Brain microvascular endothelial cell (primary cell): ENCODE measurements at regions not wholly inside any gene's neighbourhood (a gene's known extent, or its start where the extent isn't known, plus 50 kb on each side); places are given as distances from the start of the nearest gene placed in this dataset.

ENCODE experiments used
- DNase-seq: peaks from one replicate; pipeline ENCODE4 v3.0.0-alpha.2; 2020
- H3K27ac ChIP-seq: fragments of 250-450 bp; sonication (Bioruptor Pico); 2 replicates; pipeline ENCODE4 v1.5.1; 2020; ENCODE audit warnings: mild to moderate bottlenecking, moderate library complexity
- H3K27me3 ChIP-seq: fragments of 250-450 bp; sonication (Bioruptor Pico); replicated peaks from 2 replicates; pipeline ENCODE4 v1.5.1; 2020; ENCODE audit warnings: mild to moderate bottlenecking
- H3K36me3 ChIP-seq: fragments of 250-450 bp; sonication (Bioruptor Pico); replicated peaks from 2 replicates; pipeline ENCODE4 v1.5.1; 2020; ENCODE audit warnings: mild to moderate bottlenecking
- H3K4me3 ChIP-seq: 2 replicates; pipeline ENCODE4 v1.5.1; 2011; ENCODE audit warnings: low read depth, mild to moderate bottlenecking, control low read depth, low read length, moderate library complexity
- CTCF ChIP-seq: IDR thresholded peaks from 2 replicates; pipeline ENCODE4 v1.5.1; 2011; ENCODE audit warnings: low read depth, mild to moderate bottlenecking, moderate library complexity, low read length, control low read depth, inconsistent platforms; ENCODE audit errors: missing control alignments
- in situ Hi-C: cut with HindIII; loops from 2 replicates; pipeline ENCODE4 v1.10.0; 2017; ENCODE audit warnings: low sequenced_read_pairs, low pct_ligation_motif_present

- no peak for DNase-seq
- TF ChIP-seq CTCF = no peak
- Histone ChIP-seq H3K4me3 (no peak overlapping the region), H3K27me3 (peaks cover 54% of the 10 kb centered on the region), H3K36me3 (no peaks in the 10 kb centered on the region), H3K27ac (no peak overlapping the region)
- in situ Hi-C loops = no loop called here
Measured at GRCh38 chr7:1293950-1294411, 61.3 kb downstream of the UNCX start.

- in situ Hi-C loops = no loop called here
- Histone ChIP-seq H3K27me3 (peaks cover 40% of the 10 kb centered on the region), H3K27ac (no peak overlapping the region), H3K4me3 (no peak overlapping the region), H3K36me3 (no peaks in the 10 kb centered on the region)
- TF ChIP-seq CTCF = no peak
- DNase-seq = no peak
Measured at GRCh38 chr7:1295776-1296355, 63.2 kb downstream of the UNCX start.

DNA sequence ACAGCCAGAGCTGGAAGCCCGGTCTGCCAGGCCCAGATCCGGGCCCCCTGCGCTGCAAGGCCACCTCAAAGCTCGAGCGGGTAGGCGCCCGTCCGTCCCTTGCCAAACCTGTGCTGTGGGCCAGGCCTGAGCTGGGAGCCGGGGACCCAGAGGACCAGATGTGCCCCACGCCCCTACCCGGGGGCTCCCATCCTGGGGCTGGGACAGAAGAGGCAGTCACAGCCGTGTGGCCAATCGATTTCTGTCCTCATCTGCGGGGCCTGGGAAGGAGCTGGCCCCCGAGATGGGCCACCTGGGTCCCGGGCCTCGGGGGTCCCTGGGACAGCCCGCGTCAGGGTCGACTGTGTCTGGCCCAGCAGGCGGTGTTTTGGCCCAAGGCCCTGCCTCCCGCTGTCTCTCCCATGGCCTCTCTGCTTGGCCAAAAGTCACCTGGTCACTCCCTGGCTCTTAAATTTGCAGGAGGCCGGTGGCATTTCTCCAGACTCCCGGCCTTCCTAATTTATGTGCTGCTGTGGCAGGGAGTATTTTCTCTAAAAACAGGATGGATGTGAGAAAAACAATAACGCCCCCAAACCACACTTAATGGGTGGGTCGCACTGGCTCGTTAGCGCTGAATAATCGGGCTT is 63.8 kb downstream of the UNCX start:
- DNase-seq = no peak
- no peak for TF ChIP-seq CTCF
- no peak overlapping the region for H3K4me3 ChIP-seq
- H3K36me3 ChIP-seq = no peaks in the 10 kb centered on the region
- no peak overlapping the region for H3K27ac ChIP-seq
- peaks cover 40% of the 10 kb centered on the region for H3K27me3 ChIP-seq
- in situ Hi-C loops = no loop called here

DNA sequence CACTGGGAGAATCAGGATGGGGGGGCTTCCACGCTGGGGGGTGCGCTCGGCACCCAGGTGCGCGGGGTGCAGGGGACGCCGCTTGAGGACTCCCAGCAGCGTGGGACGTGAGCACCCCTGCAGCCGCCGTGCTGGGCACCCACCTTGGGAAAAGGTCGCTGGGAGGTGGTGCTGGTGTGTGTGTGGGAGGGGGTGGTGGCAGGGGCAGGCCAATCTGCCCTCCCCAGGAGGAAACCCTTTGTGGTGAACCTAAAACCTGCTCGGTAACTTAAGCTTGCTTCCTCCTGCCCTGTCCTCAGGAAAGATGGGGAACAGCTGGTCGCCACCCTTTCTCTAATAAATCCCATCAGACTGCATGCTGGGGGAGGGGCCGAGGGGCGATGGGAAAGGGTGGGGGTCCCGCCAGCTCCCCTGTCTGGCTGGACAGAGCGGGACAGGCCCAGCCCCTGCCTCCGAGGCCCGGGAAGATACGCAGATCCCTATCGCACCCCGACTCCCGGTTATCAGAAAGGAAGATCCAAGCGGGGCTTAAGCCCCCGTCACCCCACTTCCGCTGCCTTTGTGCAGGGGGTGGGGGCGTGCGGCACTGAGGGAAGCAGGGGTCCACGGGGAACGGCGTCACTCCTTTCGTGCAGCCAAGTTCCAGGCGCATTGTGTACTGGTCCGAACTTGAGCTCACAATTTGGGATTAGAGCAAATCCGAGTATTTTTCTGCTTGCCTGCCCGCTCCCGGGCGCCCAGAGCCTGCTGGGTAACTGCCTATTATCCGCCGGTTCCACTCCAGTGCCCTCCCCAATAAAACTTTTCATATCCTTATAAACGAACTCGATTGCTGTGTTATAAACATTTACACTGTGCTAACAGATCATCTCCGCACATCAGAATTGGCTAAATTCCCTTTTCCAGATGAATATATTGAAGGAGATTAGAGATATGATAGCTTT is 64.6 kb downstream of the UNCX start:
- in situ Hi-C loops = no loop called here
- Histone ChIP-seq H3K27ac (no peak overlapping the region), H3K36me3 (no peaks in the 10 kb centered on the region), H3K4me3 (no peak overlapping the region), H3K27me3 (peaks cover 38% of the 10 kb centered on the region)
- no peak for TF ChIP-seq CTCF
- DNase-seq = no peak

GRCh38 chr7:1298051-1298930 is 65.6 kb downstream of the UNCX start:
- Histone ChIP-seq H3K36me3 (no peaks in the 10 kb centered on the region), H3K27me3 (peaks cover 38% of the 10 kb centered on the region), H3K4me3 (no peak overlapping the region), H3K27ac (no peak overlapping the region)
- no peak for TF ChIP-seq CTCF
- in situ Hi-C loops = no loop called here
- DNase-seq = no peak
